Stimulated activated CD8-positive, alpha-beta memory T cell treated with anti-CD3 and anti-CD28 coated beads, Interleukin-7, amount 100 ng/mL, for 4 hours (primary cell): ENCODE measurements at regions not wholly inside any gene's neighbourhood (a gene's known extent, or its start where the extent isn't known, plus 50 kb on each side); places are given as distances from the start of the nearest gene placed in this dataset.

Source experiments
- DNase-seq, 2 donors: peaks; one replicate each; pipeline ENCODE4 v3.0.0-alpha.2; 2020; ENCODE audit warnings: low read depth in 2 of 2

GRCh38 chr2:76455910-76456309 is 745.2 kb upstream of the GCFC2 start:
- DNase-seq: no peak

- DNase-seq: no peak
These were observed 739.3 kb upstream of the GCFC2 start for GRCh38 chr2:76450024-76450475.

GRCh38 chr2:76448956-76449355 is 738.2 kb upstream of the GCFC2 start:
- DNase-seq: no peak

- DNase-seq: no peak
These were observed 736.6 kb upstream of the GCFC2 start for GRCh38 chr2:76447294-76447693.

- no peak for DNase-seq
These were observed 736.2 kb upstream of the GCFC2 start for GRCh38 chr2:76446872-76447271.

GRCh38 chr2:76445880-76446279 is 735.2 kb upstream of the GCFC2 start:
- DNase-seq: no peak

- no peak for DNase-seq
These were observed 734.0 kb upstream of the GCFC2 start for GRCh38 chr2:76444732-76445131.

DNA sequence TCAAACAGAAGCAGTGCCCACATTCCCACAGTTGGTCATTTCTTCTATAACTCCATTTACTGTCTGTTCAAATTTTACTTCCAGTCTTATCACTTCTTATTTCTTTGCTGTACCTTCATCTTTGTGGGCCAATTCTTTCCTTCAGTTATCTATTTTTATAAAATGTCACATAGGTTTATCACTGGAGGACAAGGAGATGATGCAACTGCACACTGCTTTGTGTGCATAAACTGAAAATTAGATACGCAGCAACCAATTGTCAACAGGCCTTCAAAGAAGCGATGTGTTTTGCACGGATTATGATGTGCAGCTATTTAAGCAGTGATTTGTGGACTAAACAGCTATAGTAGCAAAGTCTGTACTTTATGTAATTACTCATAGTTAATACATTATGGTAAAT is 726.8 kb upstream of the GCFC2 start:
- no peak for DNase-seq

DNA sequence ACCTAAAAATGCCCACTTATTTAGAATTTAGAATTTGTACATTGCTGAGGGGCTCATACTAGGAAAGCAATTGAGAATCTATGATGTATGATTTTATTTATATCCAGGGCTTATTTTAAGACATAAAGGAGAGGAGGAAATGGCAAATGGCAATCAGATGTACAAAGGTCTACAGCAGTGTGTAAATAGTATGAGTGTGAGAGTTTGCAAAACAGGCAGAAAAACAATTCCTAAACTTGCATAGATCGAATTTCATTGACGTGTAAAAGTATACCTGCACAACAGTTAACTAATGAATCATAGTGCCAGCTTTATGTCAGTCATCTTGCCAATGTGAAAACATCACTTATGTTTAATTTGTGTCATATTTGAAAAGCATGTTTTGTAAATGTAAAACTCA is 718.7 kb upstream of the GCFC2 start:
- no peak for DNase-seq

DNA sequence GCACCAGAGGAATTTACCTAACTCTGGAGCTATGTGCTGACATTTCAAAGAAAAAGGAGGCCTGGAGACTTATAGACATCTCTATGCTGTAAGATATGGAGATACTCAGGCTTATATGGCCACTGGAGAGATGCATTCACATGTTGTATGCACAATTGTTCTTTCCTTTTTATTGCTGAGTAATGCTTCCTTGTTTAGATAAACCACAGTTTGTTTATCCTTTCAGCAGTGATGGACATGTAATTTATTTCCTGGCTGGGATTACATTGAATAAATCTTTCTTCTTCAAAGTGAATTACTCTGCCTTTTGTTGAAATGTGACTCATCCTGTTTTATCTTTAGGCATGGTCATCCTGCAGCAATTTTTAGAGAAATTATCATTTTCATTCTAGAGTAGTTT is 716.7 kb upstream of the GCFC2 start:
- no peak for DNase-seq

DNA sequence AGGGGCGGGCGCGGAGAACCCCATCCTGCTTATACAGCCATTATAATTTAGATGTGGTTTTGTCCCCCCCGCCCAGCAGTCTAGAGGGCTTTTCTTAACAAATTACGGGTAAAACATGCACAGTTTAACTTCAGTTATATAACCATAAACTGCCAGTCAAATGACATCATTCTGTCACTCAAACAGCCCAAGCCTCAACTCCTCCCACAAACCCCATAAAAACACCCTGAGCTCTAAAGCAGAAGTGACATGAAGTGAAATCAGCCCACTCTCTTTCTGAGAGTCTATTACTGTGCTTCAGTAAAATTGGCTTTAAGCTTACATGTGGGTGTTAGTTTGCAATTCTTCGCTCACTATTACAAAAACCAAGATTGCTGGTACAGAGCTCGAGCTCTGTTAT is 705.1 kb upstream of the GCFC2 start:
- DNase-seq: no peak

- DNase-seq: no peak
These were observed 702.7 kb upstream of the GCFC2 start for GRCh38 chr2:76413436-76413835.

DNA sequence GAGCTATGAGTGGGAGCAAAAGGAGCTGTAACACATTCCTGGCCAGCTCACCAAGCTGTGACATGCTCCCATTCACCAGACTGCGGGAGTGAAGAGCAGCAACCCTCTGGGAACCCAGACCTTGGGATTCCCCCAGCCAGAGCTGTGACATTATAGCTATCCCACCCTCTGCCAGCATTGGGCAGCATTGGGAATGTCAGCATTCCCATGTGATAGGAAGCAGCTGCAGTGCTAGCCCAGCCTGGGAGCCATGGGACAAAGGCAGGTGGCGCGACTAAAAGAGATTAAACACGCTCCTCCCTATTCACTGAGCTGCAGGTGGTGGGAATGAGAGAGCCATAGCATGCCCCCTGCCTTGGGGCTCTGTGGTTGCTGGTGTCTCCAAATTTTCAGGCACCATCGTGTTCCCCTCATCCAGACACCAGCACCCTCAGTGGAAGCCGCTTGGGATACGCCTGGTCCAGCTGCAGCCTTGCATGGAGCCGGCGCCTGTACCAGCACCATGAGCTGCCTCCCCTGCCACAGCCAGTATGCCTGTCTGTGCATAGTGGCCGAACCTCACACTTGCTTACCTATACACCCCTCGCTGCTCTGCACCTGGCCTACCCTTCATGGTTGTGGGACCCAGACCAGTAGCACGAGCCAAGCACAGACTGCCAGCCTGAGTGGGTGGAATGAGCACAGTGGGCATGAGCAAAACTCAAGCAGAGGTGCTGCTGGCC is 695.6 kb upstream of the GCFC2 start:
- DNase-seq: no peak

- no peak for DNase-seq
These were observed 682.6 kb upstream of the GCFC2 start for GRCh38 chr2:76393356-76393755.

DNA sequence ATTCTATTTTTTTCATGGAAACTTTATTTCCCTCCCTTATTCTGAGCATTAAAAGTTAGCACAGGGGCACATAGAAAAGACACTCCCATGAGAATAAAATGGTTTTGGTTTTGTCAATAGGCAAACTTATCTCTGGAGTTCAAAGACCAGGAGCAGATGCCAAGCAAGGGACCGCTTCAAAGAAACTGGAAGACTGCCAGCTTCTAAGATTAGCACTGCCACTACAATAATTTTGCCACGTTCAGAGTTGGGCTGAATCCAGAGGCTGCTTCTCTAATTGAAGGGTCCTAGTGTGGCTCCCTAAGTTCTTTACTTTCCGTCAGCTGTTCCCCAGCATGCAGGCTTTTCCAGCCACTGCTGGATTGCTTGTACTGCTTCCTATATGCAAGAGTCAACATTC is 681.0 kb upstream of the GCFC2 start:
- no peak for DNase-seq

DNA sequence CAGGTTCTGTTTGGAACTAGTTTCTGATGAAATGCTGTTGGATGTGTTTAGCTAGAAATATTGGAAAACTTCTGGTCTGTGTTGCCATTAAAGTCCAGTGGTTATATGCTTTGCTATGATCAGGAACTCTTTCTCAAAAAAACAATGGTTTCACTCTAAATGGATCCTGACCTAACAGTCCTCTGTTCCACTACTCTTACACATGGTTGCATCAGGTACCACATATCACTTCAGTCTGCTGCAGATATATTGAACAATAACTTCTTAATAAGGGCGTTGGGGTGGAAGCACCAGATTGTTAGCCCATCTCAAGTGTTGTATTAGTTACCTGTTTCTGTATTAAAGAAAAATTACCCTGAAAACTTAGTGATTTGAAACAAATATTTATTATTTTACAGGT is 676.6 kb upstream of the GCFC2 start:
- DNase-seq: no peak

DNA sequence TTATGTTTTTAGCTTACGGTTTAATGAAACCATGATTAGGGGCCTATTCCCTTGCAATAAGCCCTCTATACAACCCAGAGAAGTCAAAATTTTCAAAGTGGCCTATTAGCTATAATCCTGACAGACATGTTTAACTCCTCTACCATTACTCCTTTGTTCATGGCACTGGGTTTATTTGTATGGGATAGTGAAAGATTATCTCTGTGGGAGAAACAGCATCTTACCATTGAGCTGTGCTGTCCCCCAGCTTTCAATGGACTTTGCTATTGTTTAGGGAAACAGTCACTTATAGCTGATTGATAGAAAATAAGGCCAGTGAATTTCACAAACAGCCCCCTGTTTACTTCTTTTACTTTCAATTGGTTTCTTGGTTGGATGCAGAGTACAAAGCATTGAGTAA is 675.2 kb upstream of the GCFC2 start:
- no peak for DNase-seq

DNA sequence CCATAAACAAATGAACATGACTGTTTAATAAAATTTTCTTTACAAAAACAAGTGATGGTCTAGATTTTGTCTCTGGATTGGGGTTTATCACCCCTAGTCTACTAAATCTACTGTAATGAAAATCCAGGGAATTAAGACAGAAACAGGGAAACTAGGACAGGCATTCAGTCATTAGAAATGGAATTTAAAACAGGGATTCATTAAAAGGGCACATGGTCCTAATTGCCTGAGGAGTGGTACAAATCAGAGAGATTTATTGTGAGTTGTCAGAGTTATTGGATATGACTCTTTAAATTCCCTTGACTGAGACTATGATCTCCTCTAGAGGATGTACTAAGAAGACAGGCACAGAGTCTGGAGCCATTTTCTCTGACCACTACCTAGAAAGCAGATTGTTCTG is 670.9 kb upstream of the GCFC2 start:
- no peak for DNase-seq

GRCh38 chr2:76378140-76378539 is 667.4 kb upstream of the GCFC2 start:
- DNase-seq: no peak

- DNase-seq: no peak
These were observed 630.7 kb upstream of the GCFC2 start for GRCh38 chr2:76341439-76341838.

DNA sequence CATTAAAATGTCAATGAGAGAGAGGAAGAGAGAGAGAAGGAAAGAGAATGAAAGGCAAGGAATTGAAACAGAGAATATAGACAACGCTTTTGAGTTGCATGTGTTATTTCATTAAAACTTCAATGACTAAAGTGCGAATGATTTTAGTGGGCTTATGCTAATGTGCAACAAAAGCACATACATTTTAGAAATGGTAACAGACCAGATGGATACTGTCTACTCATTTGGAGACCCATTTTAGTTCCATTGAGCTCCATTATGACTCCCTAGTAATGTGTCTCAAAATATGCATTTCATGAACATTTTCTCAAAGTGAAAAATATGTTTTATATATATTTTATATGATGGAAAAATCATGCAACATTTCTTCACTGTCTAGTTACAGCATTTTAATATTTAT is 622.2 kb upstream of the GCFC2 start:
- no peak for DNase-seq

DNA sequence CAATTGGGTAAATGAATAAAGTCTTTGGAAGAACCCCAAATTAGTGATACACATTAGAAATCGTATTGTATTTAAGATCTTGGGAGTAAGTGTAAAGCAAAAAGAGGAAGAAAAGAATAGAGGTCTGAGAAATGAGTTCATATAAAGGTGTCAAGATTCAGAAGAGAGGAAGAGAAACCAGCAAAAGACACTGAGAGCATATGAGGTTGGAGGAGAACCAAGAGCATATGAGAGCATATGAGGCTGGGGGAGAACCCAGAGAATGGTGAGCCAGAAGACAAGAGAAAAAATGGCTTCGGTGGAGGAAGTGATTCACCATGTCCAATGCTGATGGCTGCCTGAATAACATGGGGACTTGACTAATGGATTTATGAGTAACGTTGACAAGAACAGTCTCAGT is 620.1 kb upstream of the GCFC2 start:
- no peak for DNase-seq

DNA sequence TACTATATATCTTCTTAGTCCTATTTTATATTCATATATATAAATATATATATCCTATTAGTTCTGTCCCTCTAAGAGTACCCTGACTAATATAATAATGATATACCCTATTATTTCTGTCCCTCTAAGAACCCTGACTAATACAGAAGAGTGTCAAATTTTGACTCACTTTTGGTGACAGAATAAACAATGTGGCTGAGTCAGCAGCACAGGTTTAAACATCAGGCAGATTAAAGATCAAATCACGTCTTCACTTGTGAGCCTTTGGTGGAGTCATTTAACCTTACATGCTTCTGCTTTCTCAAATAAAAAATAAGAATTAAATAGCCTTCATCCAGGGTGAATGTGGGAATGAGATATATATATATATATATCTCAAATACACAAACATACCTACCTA is 615.9 kb upstream of the GCFC2 start:
- DNase-seq: no peak

DNA sequence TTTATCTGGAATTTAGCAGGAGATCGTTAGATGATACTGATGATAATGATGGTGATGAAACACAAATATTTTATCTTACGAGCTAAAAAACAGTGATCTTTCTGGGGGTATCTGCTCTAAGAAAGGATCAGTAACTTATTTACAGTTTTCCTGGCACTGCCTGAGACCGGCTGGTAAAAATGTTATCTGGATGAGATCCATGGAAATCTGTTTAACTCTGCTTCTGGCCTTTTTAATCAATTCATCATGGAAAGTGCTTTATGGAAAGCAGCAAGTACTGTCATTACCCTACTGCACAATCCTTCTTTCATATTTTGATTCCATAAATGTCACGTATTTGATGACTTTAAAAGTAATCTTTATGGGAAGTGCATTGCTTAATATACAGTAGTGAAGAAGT is 612.7 kb upstream of the GCFC2 start:
- no peak for DNase-seq
